ENCODE measurements at regions not wholly inside any gene's neighbourhood (a gene's known extent, or its start where the extent isn't known, plus 50 kb on each side); places are given as distances from the start of the nearest gene placed in this dataset.

DNA sequence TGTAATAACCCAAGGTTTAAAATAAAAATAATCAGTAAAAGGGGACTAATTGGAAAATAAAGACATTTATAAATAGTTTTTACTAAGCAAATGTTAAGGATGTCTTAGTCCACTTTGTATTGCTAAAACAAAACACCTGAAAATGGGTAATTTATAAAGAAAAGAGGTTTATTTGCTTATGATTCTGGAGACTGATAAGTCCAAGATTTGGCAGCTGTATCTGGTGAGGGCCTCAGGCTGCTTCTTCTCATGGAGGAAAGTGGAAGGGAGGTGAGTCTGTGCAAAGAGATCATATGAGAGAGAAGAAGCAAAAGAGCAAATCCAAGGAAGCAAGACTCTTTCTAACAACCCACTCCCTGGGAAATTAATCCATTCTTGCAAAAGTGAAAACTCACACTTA, 299.5 kb downstream of the DSC3 start:
- ChIA-PET POLR2A (no interaction called here), CTCF (no interaction called here)
- FAIRE-seq (no peak), ATAC-seq (no peak), DNase-seq (ENCODE audit: low read depth in 1 of 2, low spot score in 1 of 2) (no peak)
- TF ChIP-seq HMGXB4 (CRISPR knock-in tag; IDR thresholded peaks at IDR 0.05; ENCODE audit: borderline replicate concordance) (no peak), TFCP2L1 (CRISPR knock-in tag; IDR thresholded peaks at IDR 0.05) (no peak), EHF (CRISPR knock-in tag; IDR thresholded peaks at IDR 0.05) (no peak), HOXA7 (CRISPR knock-in tag; IDR thresholded peaks at IDR 0.05) (no peak), ZSCAN20 (CRISPR knock-in tag; IDR thresholded peaks at IDR 0.05) (no peak), EHMT2 (IDR thresholded peaks at IDR 0.05; ENCODE audit: low read depth) (no peak), HES2 (IDR thresholded peaks at IDR 0.05) (no peak), POLR2A (IDR thresholded peaks at IDR 0.05; ENCODE audit: low read length) (no peak), CHD4 (IDR thresholded peaks at IDR 0.05; ENCODE audit: borderline replicate concordance) (no peak), RCOR1 (IDR thresholded peaks at IDR 0.05; ENCODE audit: low read depth, low read length) (no peak), FOSL2 (IDR thresholded peaks at IDR 0.05) (no peak), FOSL2 (CRISPR knock-in tag; IDR thresholded peaks at IDR 0.05) (no peak), TP53 (CRISPR knock-in tag; IDR thresholded peaks at IDR 0.05) (no peak), CHD2 (IDR thresholded peaks at IDR 0.05; ENCODE audit: low read length, partially characterized antibody) (no peak)
- TF ChIP-seq, protein P1, sequence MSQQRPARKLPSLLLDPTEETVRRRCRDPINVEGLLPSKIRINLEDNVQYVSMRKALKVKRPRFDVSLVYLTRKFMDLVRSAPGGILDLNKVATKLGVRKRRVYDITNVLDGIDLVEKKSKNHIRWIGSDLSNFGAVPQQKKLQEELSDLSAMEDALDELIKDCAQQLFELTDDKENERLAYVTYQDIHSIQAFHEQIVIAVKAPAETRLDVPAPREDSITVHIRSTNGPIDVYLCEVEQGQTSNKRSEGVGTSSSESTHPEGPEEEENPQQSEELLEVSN (IDR thresholded peaks at IDR 0.05; ENCODE audit: borderline replicate concordance, low read depth) = no peak
- no peaks in the 10 kb centered on the region for H3K9me3 ChIP-seq
- no peak overlapping the region for H3K4me2 ChIP-seq
- H3K4me3 ChIP-seq = no peak overlapping the region
- H3K27ac ChIP-seq = no peak overlapping the region
- H3K4me1 ChIP-seq = no peaks in the 10 kb centered on the region

DNA sequence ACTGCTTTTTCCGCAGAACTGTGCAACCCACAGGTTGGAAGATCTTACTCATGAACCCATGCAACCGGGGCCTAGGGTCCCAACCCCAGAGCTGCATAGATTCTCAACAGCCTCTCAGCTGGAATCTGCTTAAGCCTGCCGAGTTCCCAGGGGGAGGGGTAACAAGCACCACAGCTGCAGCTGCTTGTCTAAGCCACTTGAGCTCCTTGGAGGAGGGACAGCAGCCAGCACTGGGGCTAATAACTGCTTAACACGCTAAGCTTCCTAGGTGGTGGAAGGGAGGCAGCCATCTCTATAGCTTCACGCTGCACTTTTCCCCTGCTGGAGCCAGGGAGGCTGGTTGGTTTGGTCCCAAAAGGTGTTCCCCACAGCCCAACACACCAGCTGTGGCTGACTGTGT, 311.6 kb downstream of the DSC3 start:
- ChIA-PET POLR2A (no interaction called here), CTCF (no interaction called here)
- no peak for TF ChIP-seq TFCP2L1 (CRISPR knock-in tag; IDR thresholded peaks at IDR 0.05)
- TF ChIP-seq KDM5A (IDR thresholded peaks at IDR 0.05) = no peak
- TF ChIP-seq HDAC2 (IDR thresholded peaks at IDR 0.05) = no peak
- TF ChIP-seq BHLHE40 (IDR thresholded peaks at IDR 0.05; ENCODE audit: low read depth, low read length) = no peak
- no peak for TF ChIP-seq CBX8 (IDR thresholded peaks at IDR 0.05)
- no peak for TF ChIP-seq FOXS1 (CRISPR knock-in tag; IDR thresholded peaks at IDR 0.05)
- no peak for TF ChIP-seq RARB (CRISPR knock-in tag; IDR thresholded peaks at IDR 0.05)
- TF ChIP-seq ELK1 (IDR thresholded peaks at IDR 0.05; ENCODE audit: low read depth, low read length) = no peak
- no peak for TF ChIP-seq CBX2 (IDR thresholded peaks at IDR 0.05; ENCODE audit: borderline replicate concordance, low read depth)
- Histone ChIP-seq H3K4me1 (no peaks in the 10 kb centered on the region), H3K4me2 (no peak overlapping the region), H3K4me3 (no peak overlapping the region), H3K9me3 (no peaks in the 10 kb centered on the region), H3K27ac (no peak overlapping the region)
- FAIRE-seq (no peak), ATAC-seq (no peak), DNase-seq (ENCODE audit: low read depth in 1 of 2, low spot score in 1 of 2) (no peak)
- 33% methylated on average over 3 of the region's 5 CpGs for WGBS (ENCODE audit: missing lambda C conversion rate)

- Histone ChIP-seq H3K4me2 (no peak overlapping the region), H3K9me3 (no peaks in the 10 kb centered on the region), H3K27ac (no peak overlapping the region), H3K4me3 (no peak overlapping the region), H3K4me1 (no peaks in the 10 kb centered on the region)
- CTCF ChIA-PET = interaction anchor here (0.5 kb wide), 1 partner anchor 22 kb away, joined by 4 read pairs; no protein-coding TSS in a partner anchor
- no peak for TF ChIP-seq RCOR1 (IDR thresholded peaks at IDR 0.05; ENCODE audit: low read depth, low read length)
- no peak for TF ChIP-seq CHD4 (IDR thresholded peaks at IDR 0.05; ENCODE audit: borderline replicate concordance)
- no peak for TF ChIP-seq ZNF302 (CRISPR knock-in tag; IDR thresholded peaks at IDR 0.05)
- TF ChIP-seq PBX3 (IDR thresholded peaks at IDR 0.05) = no peak
- no peak for TF ChIP-seq KDM1A (IDR thresholded peaks at IDR 0.05; ENCODE audit: low read depth)
- TF ChIP-seq PHF8 (IDR thresholded peaks at IDR 0.05; ENCODE audit: borderline replicate concordance, low read depth) = no peak
- TF ChIP-seq RAD21 (conservative IDR thresholded peaks at IDR 0.05 in 1 of 2, IDR thresholded peaks at IDR 0.05 in 1 of 2) = no peak
- TF ChIP-seq HOXB5 (CRISPR knock-in tag; IDR thresholded peaks at IDR 0.05) = no peak
- no peak for TF ChIP-seq JUNB (IDR thresholded peaks at IDR 0.05)
- TF ChIP-seq KDM5A (IDR thresholded peaks at IDR 0.05) = no peak
- TF ChIP-seq HES2 (IDR thresholded peaks at IDR 0.05) = no peak
- no peak for TF ChIP-seq POLR2A (IDR thresholded peaks at IDR 0.05; ENCODE audit: low read length)
- TF ChIP-seq NR3C1 (IDR thresholded peaks at IDR 0.05) = no peak
- ATAC-seq (no peak), FAIRE-seq (no peak), DNase-seq (ENCODE audit: low read depth in 1 of 2, low spot score in 1 of 2) (no peak)
- POLR2A ChIA-PET = no interaction called here
Observed at GRCh38 chr18:30727849-30728248, 314.7 kb downstream of the DSC3 start.
